ENCODE measurements at regions not wholly inside any gene's neighbourhood (a gene's known extent, or its start where the extent isn't known, plus 50 kb on each side); places are given as distances from the start of the nearest gene placed in this dataset.

GRCh38 chr3:194960446-194961032 lies 274.9 kb downstream of the FAM43A start:
- intact Hi-C loops (cut with micrococcal nuclease), result no loop called here
- Mint-ChIP-seq H3K4me1 (ENCODE audit: insufficient read depth, unreplicated experiment) (no peaks in the 10 kb centered on the region), H3K4me3 (ENCODE audit: unreplicated experiment) (no peak overlapping the region), H3K27me3 (ENCODE audit: insufficient read depth, unreplicated experiment) (no peaks in the 10 kb centered on the region), H3K36me3 (ENCODE audit: insufficient read depth, unreplicated experiment) (no peaks in the 10 kb centered on the region), H3K9me3 (ENCODE audit: unreplicated experiment) (no peaks in the 10 kb centered on the region), H3K27ac (ENCODE audit: low read depth, unreplicated experiment) (no peak overlapping the region)
- TF ChIP-seq CTCF (IDR thresholded peaks at IDR 0.05; ENCODE audit: unreplicated experiment), result no peak
- POLR2A ChIA-PET, result no interaction called here
- no TSS peak for BruUV-seq (replicated peaks)
- CTCF ChIA-PET, result no interaction called here
- no peak for DNase-seq (ENCODE audit: unreplicated experiment)

- no peaks in the 10 kb centered on the region for H3K9me3 Mint-ChIP-seq (ENCODE audit: unreplicated experiment)
- no TSS peak for BruUV-seq (replicated peaks)
- no peaks in the 10 kb centered on the region for H3K4me1 Mint-ChIP-seq (ENCODE audit: insufficient read depth, unreplicated experiment)
- ChIA-PET POLR2A (no interaction called here), CTCF (no interaction called here)
- H3K27ac Mint-ChIP-seq (ENCODE audit: low read depth, unreplicated experiment), result no peak overlapping the region
- intact Hi-C loops (cut with micrococcal nuclease), result no loop called here
- no peak for DNase-seq (ENCODE audit: unreplicated experiment)
- TF ChIP-seq CTCF (IDR thresholded peaks at IDR 0.05; ENCODE audit: unreplicated experiment), result no peak
- H3K4me3 Mint-ChIP-seq (ENCODE audit: unreplicated experiment), result no peak overlapping the region
- no peaks in the 10 kb centered on the region for H3K36me3 Mint-ChIP-seq (ENCODE audit: insufficient read depth, unreplicated experiment)
- no peaks in the 10 kb centered on the region for H3K27me3 Mint-ChIP-seq (ENCODE audit: insufficient read depth, unreplicated experiment)
These were observed 275.5 kb downstream of the FAM43A start for GRCh38 chr3:194961149-194961548.

GRCh38 chr3:194961571-194961970 lies 275.9 kb downstream of the FAM43A start:
- peaks cover 3% of the 10 kb centered on the region for H3K27me3 Mint-ChIP-seq (ENCODE audit: insufficient read depth, unreplicated experiment)
- no peaks in the 10 kb centered on the region for H3K36me3 Mint-ChIP-seq (ENCODE audit: insufficient read depth, unreplicated experiment)
- CTCF ChIA-PET, result no interaction called here
- no peak for TF ChIP-seq CTCF (IDR thresholded peaks at IDR 0.05; ENCODE audit: unreplicated experiment)
- no peaks in the 10 kb centered on the region for H3K4me1 Mint-ChIP-seq (ENCODE audit: insufficient read depth, unreplicated experiment)
- POLR2A ChIA-PET, result no interaction called here
- H3K4me3 Mint-ChIP-seq (ENCODE audit: unreplicated experiment), result no peak overlapping the region
- DNase-seq (ENCODE audit: unreplicated experiment), result no peak
- H3K27ac Mint-ChIP-seq (ENCODE audit: low read depth, unreplicated experiment), result no peak overlapping the region
- BruUV-seq (replicated peaks), result no TSS peak
- H3K9me3 Mint-ChIP-seq (ENCODE audit: unreplicated experiment), result no peaks in the 10 kb centered on the region
- intact Hi-C loops (cut with micrococcal nuclease), result no loop called here

GRCh38 chr3:194962056-194962455 lies 276.4 kb downstream of the FAM43A start:
- CTCF ChIA-PET, result no interaction called here
- POLR2A ChIA-PET, result no interaction called here
- Mint-ChIP-seq H3K27ac (ENCODE audit: low read depth, unreplicated experiment) (no peak overlapping the region), H3K9me3 (ENCODE audit: unreplicated experiment) (no peaks in the 10 kb centered on the region), H3K36me3 (ENCODE audit: insufficient read depth, unreplicated experiment) (no peaks in the 10 kb centered on the region), H3K4me3 (ENCODE audit: unreplicated experiment) (no peak overlapping the region), H3K27me3 (ENCODE audit: insufficient read depth, unreplicated experiment) (peaks cover 7% of the 10 kb centered on the region), H3K4me1 (ENCODE audit: insufficient read depth, unreplicated experiment) (no peaks in the 10 kb centered on the region)
- DNase-seq (ENCODE audit: unreplicated experiment), result no peak
- intact Hi-C loops (cut with micrococcal nuclease), result no loop called here
- TF ChIP-seq CTCF (IDR thresholded peaks at IDR 0.05; ENCODE audit: unreplicated experiment), result no peak
- no TSS peak for BruUV-seq (replicated peaks)

All from MCF 10A (cell line).